Uterus (tissue), 3 donors: ENCODE measurements at regions not wholly inside any gene's neighbourhood (a gene's known extent, or its start where the extent isn't known, plus 50 kb on each side); places are given as distances from the start of the nearest gene placed in this dataset.

Source experiments
- DNase-seq, 2 donors: peaks; one replicate each; pipeline ENCODE4 v3.0.0-alpha.2; 2019 to 2020
- H3K27ac ChIP-seq, 2 donors: fragments of 200-600 bp; sonication (generic); 1 replicate in 1 of 2; 2 replicates in 1 of 2; pipeline ENCODE4 v1.5.1; 2016 to 2018
- H3K27me3 ChIP-seq, 2 donors: fragments of 200-600 bp; sonication (generic); one replicate each; pipeline ENCODE4 v1.5.1; 2018 to 2019; ENCODE audit warnings: control low read depth in 1 of 2
- H3K36me3 ChIP-seq, 2 donors: fragments of 200-600 bp; sonication (generic); one replicate each; pipeline ENCODE4 v1.5.1; 2019; ENCODE audit warnings: control low read depth in 1 of 2
- H3K4me1 ChIP-seq, 2 donors: fragments of 200-600 bp; sonication (generic); one replicate each; pipeline ENCODE4 v1.5.1; 2018 to 2019; ENCODE audit warnings: control low read depth in 1 of 2
- H3K4me3 ChIP-seq, 2 donors: fragments of 200-600 bp; sonication (generic); 1 replicate in 1 of 2; 2 replicates in 1 of 2; pipeline ENCODE4 v1.5.1; 2018 to 2019; ENCODE audit warnings: mild to moderate bottlenecking in 1 of 2
- H3K9me3 ChIP-seq, 2 donors: fragments of 200-600 bp; sonication (generic); one replicate each; pipeline ENCODE4 v1.5.1; 2019; ENCODE audit warnings: control low read depth in 1 of 2
- CTCF ChIP-seq, 4 experiments: fragments of 200-600 bp in 2 of 4; fragments of 450-650 bp in 2 of 4; sonication (generic) in 2 of 4; IDR thresholded peaks; one replicate each; pipeline ENCODE4 v1.5.1; 2016 to 2019; ENCODE audit warnings: antibody characterized with exemption in 4 of 4, mild to moderate bottlenecking in 2 of 4, moderate library complexity in 1 of 4
- POLR2A ChIP-seq, 2 donors: fragments of 450-650 bp; IDR thresholded peaks; one replicate each; pipeline ENCODE4 v1.6.1; 2016; ENCODE audit warnings: antibody characterized with exemption in 2 of 2, mild to moderate bottlenecking in 1 of 2, moderate library complexity in 1 of 2
- intact Hi-C: fragments of 100-400 bp; cut with DNase I; formaldehyde crosslinking; loops from one replicate; pipeline ENCODE4 v1.15.1; 2023; ENCODE audit warnings: low total_unique reads
- donor health status: DM: yes; HTN: yes; CAD: no.

DNA sequence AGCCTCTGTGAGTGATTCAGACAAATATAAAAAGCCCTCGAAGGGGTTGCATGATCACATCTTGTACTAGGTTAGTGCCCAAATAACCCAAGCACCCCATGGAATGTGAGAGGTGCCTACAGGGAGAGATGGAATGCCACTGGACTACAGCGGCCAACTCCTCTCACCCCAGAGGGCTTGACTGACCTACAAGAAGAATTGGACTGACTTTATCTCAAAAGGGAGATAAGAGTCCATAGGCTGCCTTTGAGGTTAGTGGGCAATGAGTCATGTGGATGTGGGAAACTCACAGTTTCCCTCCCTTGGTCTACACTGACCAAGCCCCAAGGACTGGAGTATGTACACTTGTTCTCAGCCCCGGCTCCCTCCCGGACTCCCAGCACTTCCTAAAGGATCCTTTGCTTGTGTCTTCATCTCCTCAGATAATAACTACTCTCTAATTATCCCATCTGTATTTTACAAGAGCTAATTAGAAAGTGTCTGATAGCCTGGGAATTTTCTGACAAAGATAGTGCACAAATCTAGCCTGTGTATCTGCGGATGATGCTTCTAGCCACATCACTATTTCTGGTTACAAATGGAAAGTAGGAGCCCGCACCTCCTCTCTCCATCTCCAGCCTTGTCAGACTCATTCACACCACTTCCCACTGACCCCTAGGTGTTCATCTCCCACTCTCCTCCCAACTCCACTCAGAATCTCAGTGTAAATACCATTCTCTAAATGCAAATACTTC, 547.8 kb upstream of the TBL1XR1 start:
- H3K27me3 ChIP-seq, result no peaks in the 10 kb centered on the region
- no peak overlapping the region for H3K27ac ChIP-seq

GRCh38 chr3:177745607-177746005, 548.3 kb upstream of the TBL1XR1 start:
- intact Hi-C loops, result no loop called here

More for the DNA sequence above, 547.8 kb upstream of the TBL1XR1 start:
- DNase-seq, result no peak
- intact Hi-C loops, result no loop called here
- no peaks in the 10 kb centered on the region for H3K36me3 ChIP-seq
- H3K4me1 ChIP-seq, result no peaks in the 10 kb centered on the region
- H3K4me3 ChIP-seq, result no peak overlapping the region
- TF ChIP-seq CTCF (IDR thresholded peaks at IDR 0.05) (no peak), POLR2A (IDR thresholded peaks at IDR 0.05) (no peak)
- H3K9me3 ChIP-seq, result no peaks in the 10 kb centered on the region

DNA sequence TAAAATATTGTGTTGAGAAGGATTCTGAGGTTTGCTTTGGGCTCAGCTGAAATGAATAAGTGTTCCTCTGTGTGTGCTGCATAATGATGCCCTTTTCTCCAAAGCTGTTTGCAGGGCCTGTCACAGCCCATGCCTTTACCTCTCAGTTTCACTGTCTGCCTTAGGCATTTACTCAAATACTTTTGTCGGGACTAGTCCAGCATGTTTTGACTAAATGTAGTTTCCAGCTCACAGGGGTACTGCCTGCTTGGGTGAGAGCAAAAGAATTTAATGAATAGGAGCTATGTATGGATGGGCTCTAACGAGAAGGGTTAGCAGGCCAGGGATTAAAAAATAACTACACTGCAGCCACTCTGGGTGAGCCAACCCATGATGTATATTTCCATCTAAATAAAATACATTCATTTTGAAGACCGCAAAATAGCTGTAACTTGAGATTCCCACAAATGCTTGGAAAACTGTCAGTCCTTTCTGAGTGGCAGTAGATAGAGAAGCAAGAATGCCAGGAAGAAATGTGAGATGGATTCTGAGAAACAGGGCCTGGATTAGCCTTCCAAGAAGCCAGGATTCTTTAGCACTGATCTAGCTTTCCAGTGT, 549.2 kb upstream of the TBL1XR1 start:
- Histone ChIP-seq H3K4me3 (no peak overlapping the region), H3K27me3 (no peaks in the 10 kb centered on the region), H3K4me1 (no peaks in the 10 kb centered on the region), H3K9me3 (no peaks in the 10 kb centered on the region), H3K36me3 (no peaks in the 10 kb centered on the region), H3K27ac (no peak overlapping the region)
- no peak for DNase-seq
- intact Hi-C loops, result no loop called here
- no peak for TF ChIP-seq CTCF (IDR thresholded peaks at IDR 0.05)
- TF ChIP-seq POLR2A (IDR thresholded peaks at IDR 0.05), result no peak

More at GRCh38 chr3:177745607-177746005, 548.3 kb upstream of the TBL1XR1 start:
- DNase-seq, result no peak
- no peaks in the 10 kb centered on the region for H3K4me1 ChIP-seq
- no peak overlapping the region for H3K4me3 ChIP-seq
- TF ChIP-seq CTCF (IDR thresholded peaks at IDR 0.05) (no peak), POLR2A (IDR thresholded peaks at IDR 0.05) (no peak)
- no peaks in the 10 kb centered on the region for H3K36me3 ChIP-seq
- no peak overlapping the region for H3K27ac ChIP-seq
- H3K27me3 ChIP-seq, result no peaks in the 10 kb centered on the region
- H3K9me3 ChIP-seq, result no peaks in the 10 kb centered on the region

DNA sequence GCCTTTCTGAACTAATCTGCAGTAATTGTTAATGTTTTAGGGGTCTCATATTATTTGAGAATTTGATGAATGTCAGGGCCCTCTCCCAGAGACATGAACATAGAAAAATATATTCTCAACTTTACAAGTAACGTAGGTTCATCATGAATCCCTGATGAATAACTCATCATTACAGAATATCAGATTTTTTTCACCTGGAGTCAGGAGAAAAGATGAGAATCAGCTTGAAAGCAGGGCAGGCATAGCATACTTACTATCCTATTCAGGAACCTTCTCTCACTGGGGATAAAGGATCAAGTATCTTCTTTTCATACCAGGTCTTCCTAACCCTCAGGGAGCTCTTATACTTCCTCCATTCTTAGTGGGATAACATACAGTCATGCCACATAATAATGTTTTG, 552.6 kb upstream of the TBL1XR1 start:
- no peaks in the 10 kb centered on the region for H3K9me3 ChIP-seq
- H3K36me3 ChIP-seq, result no peaks in the 10 kb centered on the region
- no peaks in the 10 kb centered on the region for H3K4me1 ChIP-seq
- TF ChIP-seq POLR2A (IDR thresholded peaks at IDR 0.05) (no peak), CTCF (IDR thresholded peaks at IDR 0.05) (no peak)
- H3K4me3 ChIP-seq, result no peak overlapping the region
- no peak overlapping the region for H3K27ac ChIP-seq
- intact Hi-C loops, result no loop called here
- no peak for DNase-seq
- H3K27me3 ChIP-seq, result no peaks in the 10 kb centered on the region

GRCh38 chr3:177750436-177750835, 553.2 kb upstream of the TBL1XR1 start:
- H3K9me3 ChIP-seq, result no peaks in the 10 kb centered on the region
- intact Hi-C loops, result no loop called here
- H3K36me3 ChIP-seq, result no peaks in the 10 kb centered on the region
- no peaks in the 10 kb centered on the region for H3K27me3 ChIP-seq
- no peak overlapping the region for H3K27ac ChIP-seq
- no peak for DNase-seq
- no peak overlapping the region for H3K4me3 ChIP-seq
- no peaks in the 10 kb centered on the region for H3K4me1 ChIP-seq
- TF ChIP-seq POLR2A (IDR thresholded peaks at IDR 0.05) (no peak), CTCF (IDR thresholded peaks at IDR 0.05) (no peak)
